Retina (tissue), 1 donor: ENCODE measurements at regions not wholly inside any gene's neighbourhood (a gene's known extent, or its start where the extent isn't known, plus 50 kb on each side); places are given as distances from the start of the nearest gene placed in this dataset.
"Not testable (repeated sequence)": the region's sequence is repeated elsewhere in the genome, so short reads cannot be mapped to it uniquely, and the experiment has no call there.

ENCODE experiments used
- DNase-seq: peaks from one replicate; pipeline ENCODE4 v3.0.0-alpha.2; 2016

GRCh38 chr1:243074224-243074623, 180.9 kb downstream of the CEP170 start:
- DNase-seq, result not testable (repeated sequence)

- DNase-seq, result not testable (repeated sequence)
Observed at GRCh38 chr1:243067056-243067455, 188.0 kb downstream of the CEP170 start.

- DNase-seq, result not testable (repeated sequence)
Observed at GRCh38 chr1:243061965-243062364, 193.1 kb downstream of the CEP170 start.

GRCh38 chr1:243055510-243055909, 199.6 kb downstream of the CEP170 start:
- DNase-seq, result not testable (repeated sequence)

GRCh38 chr1:243055091-243055490, 200.0 kb downstream of the CEP170 start:
- not testable (repeated sequence) for DNase-seq

- not testable (repeated sequence) for DNase-seq
Observed at GRCh38 chr1:243054681-243055080, 200.4 kb downstream of the CEP170 start.

- not testable (repeated sequence) for DNase-seq
Observed at GRCh38 chr1:243053048-243053447, 202.0 kb downstream of the CEP170 start.

- DNase-seq, result not testable (repeated sequence)
Observed at GRCh38 chr1:243050613-243051012, 204.5 kb downstream of the CEP170 start.

GRCh38 chr1:243049716-243050115, 205.4 kb downstream of the CEP170 start:
- DNase-seq, result not testable (repeated sequence)

GRCh38 chr1:243021365-243021764, 233.7 kb downstream of the CEP170 start:
- not testable (repeated sequence) for DNase-seq

GRCh38 chr1:243019030-243019635, 235.9 kb downstream of the CEP170 start:
- DNase-seq, result not testable (repeated sequence)

- not testable (repeated sequence) for DNase-seq
Observed at GRCh38 chr1:243010719-243011118, 244.4 kb downstream of the CEP170 start.

- not testable (repeated sequence) for DNase-seq
Observed at GRCh38 chr1:243001003-243001402, 254.1 kb downstream of the CEP170 start.

GRCh38 chr1:242992776-242993175, 262.3 kb downstream of the CEP170 start:
- not testable (repeated sequence) for DNase-seq

GRCh38 chr1:242985096-242985495, 270.0 kb downstream of the CEP170 start:
- not testable (repeated sequence) for DNase-seq

GRCh38 chr1:242973341-242973740, 281.7 kb downstream of the CEP170 start:
- not testable (repeated sequence) for DNase-seq

- no peak for DNase-seq
Observed at GRCh38 chr1:242966892-242967291, 288.2 kb downstream of the CEP170 start.

- DNase-seq, result not testable (repeated sequence)
Observed at GRCh38 chr1:242959397-242959796, 295.7 kb downstream of the CEP170 start.

GRCh38 chr1:242954945-242955344, 300.1 kb downstream of the CEP170 start:
- DNase-seq, result not testable (repeated sequence)

GRCh38 chr1:242946206-242946605, 308.9 kb downstream of the CEP170 start:
- no peak for DNase-seq

GRCh38 chr1:242936725-242937124, 318.4 kb downstream of the CEP170 start:
- not testable (repeated sequence) for DNase-seq

- DNase-seq, result not testable (repeated sequence)
Observed at GRCh38 chr1:242924717-242925116, 330.4 kb downstream of the CEP170 start.

- not testable (repeated sequence) for DNase-seq
Observed at GRCh38 chr1:242923603-242924002, 331.5 kb downstream of the CEP170 start.

GRCh38 chr1:242914729-242915128, 340.4 kb downstream of the CEP170 start:
- not testable (repeated sequence) for DNase-seq

GRCh38 chr1:242912855-242913254, 342.2 kb downstream of the CEP170 start:
- DNase-seq, result not testable (repeated sequence)
